ENCODE measurements at regions not wholly inside any gene's neighbourhood (a gene's known extent, or its start where the extent isn't known, plus 50 kb on each side); places are given as distances from the start of the nearest gene placed in this dataset.

DNA sequence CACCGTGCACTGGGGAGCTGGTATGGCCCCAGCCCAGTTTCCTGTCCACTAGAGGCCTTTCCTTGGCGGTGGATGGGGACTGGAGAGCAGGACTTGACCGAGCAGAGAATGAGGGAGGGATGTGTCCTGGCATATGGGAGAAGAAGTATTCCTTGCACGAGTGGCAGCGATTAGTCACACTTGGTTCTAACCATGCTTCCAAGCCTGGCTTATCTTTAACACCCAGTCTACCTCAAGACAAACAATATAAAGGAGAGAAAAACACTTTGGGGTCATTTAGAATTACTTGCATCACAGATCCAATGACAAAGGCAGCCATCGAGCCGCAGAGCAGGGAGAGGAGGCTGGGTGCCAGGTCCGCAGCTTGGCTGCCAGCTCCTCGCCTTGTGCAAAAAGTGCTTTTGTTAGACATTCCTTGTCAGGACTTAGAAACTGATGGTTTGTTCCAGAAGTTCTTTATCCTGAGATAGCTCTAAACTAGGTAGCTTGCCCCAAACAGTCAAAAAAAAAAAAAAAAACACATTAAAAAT lies 214.9 kb upstream of the GMDS start:
- H3K4me3 ChIP-seq: no peak overlapping the region
- intact Hi-C loops (cut with DNase I; ENCODE audit: low total_unique reads): no loop called here
- no peak for DNase-seq
- H3K4me1 ChIP-seq: peaks cover 0 to 3% (median 0%) of the 10 kb centered on the region in 4 donors
- no peak overlapping the region for H3K27ac ChIP-seq
- H3K27me3 ChIP-seq: no peaks in the 10 kb centered on the region
- TF ChIP-seq, protein P1, sequence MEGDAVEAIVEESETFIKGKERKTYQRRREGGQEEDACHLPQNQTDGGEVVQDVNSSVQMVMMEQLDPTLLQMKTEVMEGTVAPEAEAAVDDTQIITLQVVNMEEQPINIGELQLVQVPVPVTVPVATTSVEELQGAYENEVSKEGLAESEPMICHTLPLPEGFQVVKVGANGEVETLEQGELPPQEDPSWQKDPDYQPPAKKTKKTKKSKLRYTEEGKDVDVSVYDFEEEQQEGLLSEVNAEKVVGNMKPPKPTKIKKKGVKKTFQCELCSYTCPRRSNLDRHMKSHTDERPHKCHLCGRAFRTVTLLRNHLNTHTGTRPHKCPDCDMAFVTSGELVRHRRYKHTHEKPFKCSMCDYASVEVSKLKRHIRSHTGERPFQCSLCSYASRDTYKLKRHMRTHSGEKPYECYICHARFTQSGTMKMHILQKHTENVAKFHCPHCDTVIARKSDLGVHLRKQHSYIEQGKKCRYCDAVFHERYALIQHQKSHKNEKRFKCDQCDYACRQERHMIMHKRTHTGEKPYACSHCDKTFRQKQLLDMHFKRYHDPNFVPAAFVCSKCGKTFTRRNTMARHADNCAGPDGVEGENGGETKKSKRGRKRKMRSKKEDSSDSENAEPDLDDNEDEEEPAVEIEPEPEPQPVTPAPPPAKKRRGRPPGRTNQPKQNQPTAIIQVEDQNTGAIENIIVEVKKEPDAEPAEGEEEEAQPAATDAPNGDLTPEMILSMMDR (IDR thresholded peaks at IDR 0.05): no peak
- H3K9me3 ChIP-seq: no peaks in the 10 kb centered on the region
- no peaks in the 10 kb centered on the region for H3K36me3 ChIP-seq

DNA sequence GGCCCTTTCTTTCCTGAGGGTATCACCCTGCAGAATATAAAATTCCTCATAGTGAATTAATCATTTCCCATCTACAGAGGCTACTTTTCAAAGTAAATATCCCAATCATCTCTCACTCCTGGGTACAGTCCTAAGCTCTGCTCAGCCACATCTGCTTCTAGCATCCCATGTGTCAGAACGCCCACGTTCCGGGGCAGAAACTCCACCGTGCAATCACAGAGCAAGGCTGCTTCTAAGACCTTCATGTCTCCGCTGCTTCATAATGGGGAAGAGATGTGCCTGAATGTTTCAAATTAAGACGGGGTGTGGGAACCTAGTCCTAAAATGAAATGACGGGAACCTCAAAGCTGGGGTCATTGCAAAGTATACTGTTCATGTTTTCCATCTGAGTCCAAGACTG lies 208.8 kb upstream of the GMDS start:
- intact Hi-C loops (cut with DNase I; ENCODE audit: low total_unique reads): no loop called here

DNA sequence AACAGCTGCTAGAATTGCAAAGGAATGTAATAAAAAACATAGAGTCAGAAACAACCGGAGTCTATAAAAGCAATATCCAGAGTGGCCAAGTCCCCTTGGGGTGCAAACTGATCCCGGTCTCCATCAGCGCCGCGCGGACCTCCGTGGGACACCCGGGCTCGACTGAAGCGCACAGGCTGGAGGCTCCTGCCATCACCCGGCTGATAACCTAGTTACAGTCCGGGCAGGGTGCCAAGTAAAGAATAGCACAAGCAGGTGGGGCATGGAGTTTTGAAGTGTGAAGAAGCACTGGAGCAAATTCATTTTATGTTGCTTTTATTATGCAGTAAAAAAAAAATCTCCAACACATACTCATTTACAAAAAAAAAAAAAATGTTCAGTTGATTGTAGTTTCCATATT lies 205.1 kb upstream of the GMDS start:
- intact Hi-C loops (cut with DNase I; ENCODE audit: low total_unique reads): loop anchor here (2.0 kb wide), 1 partner anchor 856 kb away; no protein-coding TSS in a partner anchor
- DNase-seq: no peak
- Histone ChIP-seq H3K27ac (no peak overlapping the region), H3K4me1 (peaks cover 0 to 16% (median 5%) of the 10 kb centered on the region in 4 donors), H3K4me3 (no peak overlapping the region), H3K9me3 (no peaks in the 10 kb centered on the region), H3K27me3 (no peaks in the 10 kb centered on the region), H3K36me3 (no peaks in the 10 kb centered on the region)
- TF ChIP-seq, protein P1 (IDR thresholded peaks at IDR 0.05): no peak

More for the DNA sequence above, 208.8 kb upstream of the GMDS start:
- TF ChIP-seq, protein P1 (IDR thresholded peaks at IDR 0.05): no peak
- H3K4me3 ChIP-seq: no peak overlapping the region
- H3K9me3 ChIP-seq: no peaks in the 10 kb centered on the region
- H3K4me1 ChIP-seq: peaks cover 0 to 4% (median 2%) of the 10 kb centered on the region in 4 donors
- no peaks in the 10 kb centered on the region for H3K36me3 ChIP-seq
- no peak overlapping the region for H3K27ac ChIP-seq
- DNase-seq: no peak
- no peaks in the 10 kb centered on the region for H3K27me3 ChIP-seq

DNA sequence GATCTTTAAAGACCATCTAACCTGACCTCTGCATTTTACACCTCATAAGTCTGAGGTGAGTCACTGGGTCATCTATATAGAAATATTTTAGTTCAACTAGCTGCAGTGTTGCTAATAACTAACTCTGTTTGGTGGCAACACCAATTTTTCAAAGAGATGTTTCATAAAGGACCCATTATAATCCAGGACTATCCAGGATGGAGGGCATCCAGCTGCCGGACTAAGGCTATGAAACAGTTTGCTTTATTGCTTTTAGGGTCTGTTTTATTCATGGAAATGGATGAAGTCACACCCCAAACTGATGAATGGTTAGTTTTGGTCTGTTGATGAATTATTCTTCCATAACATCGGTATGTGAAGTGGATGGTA lies 204.2 kb upstream of the GMDS start:
- Histone ChIP-seq H3K9me3 (no peaks in the 10 kb centered on the region), H3K27ac (no peak overlapping the region), H3K4me1 (peaks cover 0 to 16% (median 5%) of the 10 kb centered on the region in 4 donors), H3K36me3 (no peaks in the 10 kb centered on the region), H3K27me3 (no peaks in the 10 kb centered on the region), H3K4me3 (no peak overlapping the region)
- no peak for DNase-seq
- intact Hi-C loops (cut with DNase I; ENCODE audit: low total_unique reads): loop anchor here (10.0 kb wide), 1 partner anchor 105 kb away; no protein-coding TSS in a partner anchor
- TF ChIP-seq, protein P1 (IDR thresholded peaks at IDR 0.05): no peak

DNA sequence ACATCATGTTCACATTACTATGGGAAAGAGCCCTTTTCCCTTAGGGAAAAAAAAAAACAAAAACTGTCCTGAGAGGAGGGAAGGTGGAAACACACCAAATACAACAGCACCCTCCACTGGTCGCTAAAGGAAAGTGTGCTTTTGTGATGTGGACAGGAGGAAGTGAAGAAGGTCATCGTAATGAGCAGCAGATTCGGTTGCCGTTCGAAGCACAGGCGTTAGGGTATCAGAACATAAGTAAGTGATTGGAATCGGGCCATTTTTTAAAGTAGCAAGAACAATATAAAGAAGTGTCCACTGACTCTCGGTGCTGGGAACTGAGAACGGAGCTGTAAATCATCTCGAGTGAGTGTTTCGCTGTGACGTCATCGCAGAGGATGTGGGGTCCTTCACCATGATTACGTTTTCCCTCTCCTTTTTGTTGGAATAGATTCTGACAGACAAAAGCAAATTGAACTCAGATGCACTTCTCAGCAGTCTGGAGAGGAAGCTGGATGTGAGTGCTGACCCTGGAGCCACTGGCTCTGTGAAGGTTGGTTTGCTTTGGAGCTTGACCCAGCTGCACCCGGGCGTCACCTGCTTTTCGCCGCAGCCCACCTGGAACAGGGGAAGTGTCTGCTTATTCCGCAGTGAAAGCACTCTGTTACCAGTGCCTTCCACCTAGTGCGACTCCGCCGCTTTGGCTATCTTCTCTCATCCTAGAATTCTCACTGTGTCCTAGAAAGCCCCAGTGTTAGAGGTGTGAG lies 203.6 kb upstream of the GMDS start:
- peak overlapping the region; percentile 35 to 47 for H3K4me3 ChIP-seq
- DNase-seq: peak in 1 of 2 donors; percentile 40
- H3K9me3 ChIP-seq: no peaks in the 10 kb centered on the region
- TF ChIP-seq, protein P1 (IDR thresholded peaks at IDR 0.05): peak; percentile 76 to 79
- peak overlapping the region; percentile 25 to 38 for H3K27ac ChIP-seq
- intact Hi-C loops (cut with DNase I; ENCODE audit: low total_unique reads): loop anchor here (10.0 kb wide), 1 partner anchor 104 kb away; no protein-coding TSS in a partner anchor
- no peaks in the 10 kb centered on the region for H3K27me3 ChIP-seq
- H3K4me1 ChIP-seq: peaks cover 0 to 16% (median 5%) of the 10 kb centered on the region in 4 donors
- H3K36me3 ChIP-seq: no peaks in the 10 kb centered on the region
